NCI-H748 (cell line): ENCODE measurements at regions not wholly inside any gene's neighbourhood (a gene's known extent, or its start where the extent isn't known, plus 50 kb on each side); places are given as distances from the start of the nearest gene placed in this dataset.
A peak's percentile ranks its signal among the peaks of the same experiment; 100 is the strongest.

ENCODE experiments used
- DNase-seq: peaks from one replicate; lab custom pipeline; 2025; ENCODE audit not compliant: unreplicated experiment; lab: John Stamatoyannopoulos, UW

DNA sequence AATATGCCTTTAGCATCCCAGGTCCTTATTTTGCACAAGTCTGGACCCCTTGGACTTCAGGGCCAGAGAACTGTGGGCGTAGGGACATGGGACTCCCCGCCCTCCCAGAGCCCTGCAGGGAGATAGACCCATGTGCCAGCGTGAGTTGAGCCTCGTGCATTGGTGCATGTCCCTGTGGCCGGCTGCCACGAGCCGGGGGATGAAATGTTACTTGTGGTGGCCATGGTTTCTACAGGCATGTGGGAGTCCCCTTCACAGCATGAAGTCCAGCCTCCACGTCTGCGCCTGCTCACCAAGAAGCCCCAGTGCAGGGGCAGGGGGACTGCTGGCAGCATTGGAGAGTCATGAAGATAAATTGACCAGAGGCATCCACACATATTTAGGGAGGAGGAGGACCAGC lies 470.0 kb downstream of the BCL11B start:
- DNase-seq = no peak

DNA sequence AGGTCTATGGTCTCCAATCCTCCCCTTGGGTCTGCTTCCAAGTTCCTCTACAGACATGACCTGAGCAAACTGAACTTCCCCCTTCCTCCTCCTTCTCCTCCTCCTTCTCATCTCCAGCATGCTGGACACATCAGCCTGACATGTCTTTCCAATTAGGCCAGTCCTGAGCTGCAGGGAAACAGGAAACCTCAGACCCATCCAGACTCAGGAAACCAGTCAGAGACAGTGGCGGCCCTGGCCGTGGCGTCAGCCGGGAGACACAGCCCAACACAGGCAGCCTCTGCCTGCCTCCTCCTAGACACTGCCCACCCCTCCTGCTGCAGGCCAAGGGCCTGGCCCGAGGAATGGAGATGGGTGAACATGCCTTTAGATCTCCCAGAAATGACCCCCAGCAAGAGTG lies 468.8 kb downstream of the BCL11B start:
- DNase-seq = no peak

DNA sequence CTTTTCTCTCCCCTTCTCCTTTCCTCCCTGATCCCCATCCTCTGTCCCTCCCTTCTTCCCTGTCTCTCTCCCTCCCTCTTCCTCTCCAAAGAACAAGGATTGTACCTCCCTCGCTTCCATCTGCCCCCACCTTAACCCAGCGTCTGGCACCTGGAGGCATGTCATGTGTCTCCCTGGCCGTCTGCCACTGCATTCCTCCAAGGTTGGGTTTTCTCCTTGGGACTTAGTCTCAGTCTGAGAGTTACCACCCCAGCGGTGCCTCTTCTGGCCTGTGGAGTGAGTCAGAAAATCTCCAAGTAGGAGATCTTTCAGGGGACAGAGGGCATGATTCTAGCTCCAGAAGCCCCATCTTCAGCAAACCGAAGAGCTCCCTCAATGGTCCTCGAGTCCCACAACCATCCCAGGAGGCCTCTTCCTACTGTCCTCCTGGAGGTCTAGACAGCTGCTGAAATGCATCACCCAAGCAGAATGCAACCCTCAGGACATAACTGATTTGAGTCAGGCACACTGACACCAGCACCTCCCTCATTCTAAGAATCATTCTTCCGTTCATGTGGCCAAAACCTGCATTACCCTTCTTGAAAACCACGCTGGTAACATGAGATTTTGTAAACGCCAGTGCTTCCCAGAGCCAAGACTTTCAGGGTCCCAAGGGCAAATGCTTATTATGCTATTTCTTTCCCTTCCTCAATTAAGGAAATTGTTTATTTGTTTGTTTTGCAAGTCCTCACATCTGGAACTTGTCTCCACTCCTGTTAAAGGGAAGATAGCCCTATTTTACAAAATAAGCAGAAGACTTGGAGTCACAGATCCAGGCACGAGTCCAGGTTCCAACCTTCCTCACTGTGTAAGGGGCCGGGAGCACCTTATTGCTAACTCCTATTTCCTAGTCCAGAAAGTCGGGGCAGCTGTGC lies 463.2 kb downstream of the BCL11B start:
- no peak for DNase-seq

DNA sequence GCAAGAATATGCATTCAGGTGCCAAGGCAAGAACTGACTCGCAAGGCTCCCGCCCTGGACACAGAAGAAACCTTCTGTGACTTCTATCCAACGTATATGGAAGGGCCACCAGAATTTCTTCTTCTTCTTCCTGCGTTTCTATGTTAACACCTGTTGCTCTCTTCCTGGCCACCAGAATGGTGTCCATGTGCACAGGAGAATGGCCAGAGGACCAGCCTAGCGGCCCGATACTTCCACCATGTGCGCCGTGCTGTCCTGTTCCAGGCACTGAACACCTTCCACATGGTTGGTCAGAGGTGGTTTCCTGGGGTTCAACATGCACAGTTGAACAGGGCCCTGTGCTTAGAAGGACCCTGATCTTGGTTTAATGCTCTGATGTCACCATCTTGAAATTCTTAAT lies 455.8 kb downstream of the BCL11B start:
- no peak for DNase-seq

DNA sequence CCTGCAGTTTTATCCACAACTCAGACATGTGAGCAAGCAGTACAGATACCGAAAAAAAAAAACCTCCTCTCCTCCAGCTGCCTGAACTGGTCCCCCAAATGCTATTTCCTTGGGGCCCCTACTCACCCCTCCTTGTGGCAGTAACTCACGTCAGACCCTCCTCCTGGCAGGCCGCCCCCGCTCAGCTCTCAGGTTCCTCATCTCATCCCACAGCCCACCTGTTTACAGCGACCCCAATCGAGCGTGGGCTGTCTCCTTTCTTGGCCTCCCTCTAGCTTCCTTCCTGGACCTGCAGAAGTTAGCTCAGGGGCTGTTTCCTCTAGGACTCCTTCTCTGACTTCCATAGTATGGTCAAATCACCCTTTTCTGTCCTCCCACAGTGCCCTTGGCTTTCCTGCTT lies 455.3 kb downstream of the BCL11B start:
- no peak for DNase-seq

DNA sequence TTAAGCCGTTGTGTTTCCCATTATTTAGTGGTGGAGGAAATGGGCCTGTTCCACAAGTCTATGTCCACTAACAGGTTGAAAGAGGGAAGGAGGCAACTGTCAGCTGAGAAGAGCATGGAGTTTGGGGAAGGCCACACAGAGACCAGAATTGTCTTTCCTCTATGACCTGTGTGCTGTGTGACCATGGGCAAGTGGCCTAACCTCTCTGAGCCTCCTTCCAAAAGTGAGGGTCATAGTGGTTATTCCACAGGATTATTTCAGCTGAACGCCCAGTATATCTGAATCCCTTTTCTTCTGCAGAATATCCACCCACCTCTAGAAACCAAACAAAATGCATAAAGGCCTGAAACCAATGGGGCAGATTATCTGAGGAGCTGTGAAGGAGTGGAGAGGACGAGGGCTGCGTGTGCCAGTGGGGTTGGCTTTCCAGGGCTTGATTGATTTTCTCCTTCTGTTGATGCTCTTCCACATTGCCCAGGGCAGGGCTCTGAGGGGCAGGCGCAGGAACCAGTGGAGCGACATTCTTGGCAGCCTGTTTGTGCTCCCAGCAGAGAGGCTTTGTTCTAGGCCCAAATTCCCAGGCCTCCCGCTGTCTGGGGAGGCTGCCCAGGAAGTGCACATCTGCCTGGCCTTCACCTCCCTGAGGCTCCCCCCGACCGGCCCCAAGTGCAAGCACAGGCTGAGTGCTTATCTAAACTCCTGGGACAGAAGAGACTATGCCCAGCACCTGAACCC lies 452.7 kb downstream of the BCL11B start:
- DNase-seq = peak; percentile 86

DNA sequence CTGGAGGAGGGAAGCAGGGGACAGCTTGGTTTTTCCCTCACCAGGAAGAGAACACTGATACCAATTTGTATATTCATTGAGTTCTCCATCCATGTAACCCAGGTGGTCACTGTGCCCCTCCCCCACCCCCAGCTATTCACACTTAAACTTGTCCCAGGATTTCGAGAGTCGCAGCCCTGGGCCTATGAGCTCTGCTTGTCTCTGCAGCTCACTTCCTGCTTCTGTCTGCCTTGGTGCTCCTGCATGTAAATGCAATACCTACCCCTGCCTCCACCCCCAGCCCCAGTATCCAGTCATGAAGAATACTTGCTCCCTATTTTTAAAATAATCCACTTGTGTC lies 452.2 kb downstream of the BCL11B start:
- no peak for DNase-seq

DNA sequence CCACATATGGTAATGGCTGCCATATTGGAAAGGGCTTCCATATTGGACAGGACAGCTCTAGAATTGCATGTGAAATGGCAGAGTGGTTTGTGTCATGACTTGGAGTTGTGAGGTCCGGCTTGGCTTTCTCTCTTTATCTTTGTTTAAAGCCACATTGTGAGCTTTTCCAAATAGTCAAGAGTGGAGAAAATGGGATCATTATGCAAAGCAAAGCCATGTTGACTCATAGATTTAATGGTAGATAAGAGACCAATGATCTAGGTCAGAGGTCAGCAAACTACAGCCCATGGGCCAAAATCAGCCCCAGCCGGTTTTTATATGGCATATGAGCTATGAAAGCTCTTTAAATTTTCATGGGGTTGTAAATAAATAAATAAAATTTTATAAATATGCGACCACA lies 449.1 kb downstream of the BCL11B start:
- DNase-seq = no peak

DNA sequence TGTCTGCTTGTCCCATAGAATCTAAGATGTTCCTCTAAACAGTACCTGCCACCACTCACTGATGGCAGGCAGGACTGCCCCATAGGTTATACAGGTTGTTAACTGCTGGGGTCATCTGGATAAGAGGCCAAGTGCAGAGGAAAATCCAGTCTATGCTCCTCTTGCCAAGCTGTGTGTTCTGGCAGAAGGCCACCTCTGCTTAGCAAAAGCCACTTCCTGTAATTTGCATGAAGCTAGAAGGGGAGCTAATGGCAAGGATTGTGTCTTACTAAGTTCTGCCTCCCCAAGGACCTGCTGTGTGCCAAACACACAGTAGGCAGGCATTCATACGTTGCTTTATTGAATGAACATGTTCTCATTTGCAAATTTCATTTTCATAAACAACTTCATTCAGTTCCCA lies 445.4 kb downstream of the BCL11B start:
- DNase-seq = peak; percentile 58

DNA sequence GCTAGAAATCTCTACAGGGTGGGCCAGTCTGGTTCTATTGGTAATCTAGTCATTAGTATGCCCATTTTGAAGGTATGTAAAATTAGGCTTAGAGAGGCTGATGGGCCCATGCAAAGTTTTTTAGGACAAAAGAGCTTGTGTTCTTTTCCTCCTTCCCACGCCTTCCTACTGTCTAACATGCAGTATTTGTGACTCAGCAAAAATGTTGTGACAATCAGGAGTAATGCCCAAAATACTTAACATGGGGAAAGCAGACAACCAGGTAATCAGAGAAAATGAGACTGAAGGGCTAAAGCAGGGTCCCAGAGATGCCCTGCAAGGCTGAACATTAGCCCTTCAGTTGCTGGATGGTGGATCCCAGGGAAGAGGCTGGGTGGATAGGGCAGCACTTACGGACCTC lies 437.9 kb downstream of the BCL11B start:
- no peak for DNase-seq

DNA sequence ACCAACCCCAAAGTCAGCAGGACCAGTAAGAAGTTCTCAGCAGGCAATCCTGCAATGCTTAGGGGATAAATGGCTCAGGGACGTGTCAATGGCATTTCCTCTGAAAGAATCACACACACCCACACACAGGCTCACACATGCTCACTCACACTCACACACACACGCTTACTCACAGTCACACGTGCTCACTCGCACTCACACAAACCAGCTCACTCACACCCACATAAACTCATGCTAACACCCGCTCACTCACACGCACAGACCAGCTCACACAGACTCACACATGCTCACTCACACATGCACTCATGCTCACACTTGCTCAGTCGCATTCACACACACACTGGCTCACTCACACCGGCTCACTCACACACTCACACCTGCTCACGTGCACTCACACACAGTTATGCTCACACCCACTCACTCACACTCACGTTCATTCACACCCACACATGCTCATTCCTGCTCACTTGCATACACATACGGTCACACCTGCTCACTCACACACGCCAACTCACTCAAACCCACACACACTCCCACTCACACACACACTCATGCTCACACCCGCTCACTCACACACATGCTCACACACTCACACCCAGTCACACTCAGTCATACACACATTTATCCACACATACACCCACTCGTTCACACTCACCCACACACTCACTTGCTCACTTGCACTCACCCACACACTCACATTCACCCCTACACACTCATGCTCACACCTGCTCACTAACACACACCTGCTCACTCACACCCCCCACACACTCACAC lies 436.8 kb downstream of the BCL11B start:
- no peak for DNase-seq

DNA sequence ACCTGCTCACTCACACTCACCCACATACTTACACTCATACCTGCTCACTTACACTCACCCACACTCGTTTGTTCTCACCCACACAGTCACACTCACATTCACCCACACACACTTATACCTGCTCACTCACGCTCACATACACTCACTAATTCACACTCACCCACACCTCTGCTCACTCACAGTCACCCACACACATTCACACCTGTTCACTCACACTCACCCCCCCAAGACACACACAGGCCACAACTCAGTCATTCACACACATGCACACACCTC lies 436.2 kb downstream of the BCL11B start:
- DNase-seq = no peak

DNA sequence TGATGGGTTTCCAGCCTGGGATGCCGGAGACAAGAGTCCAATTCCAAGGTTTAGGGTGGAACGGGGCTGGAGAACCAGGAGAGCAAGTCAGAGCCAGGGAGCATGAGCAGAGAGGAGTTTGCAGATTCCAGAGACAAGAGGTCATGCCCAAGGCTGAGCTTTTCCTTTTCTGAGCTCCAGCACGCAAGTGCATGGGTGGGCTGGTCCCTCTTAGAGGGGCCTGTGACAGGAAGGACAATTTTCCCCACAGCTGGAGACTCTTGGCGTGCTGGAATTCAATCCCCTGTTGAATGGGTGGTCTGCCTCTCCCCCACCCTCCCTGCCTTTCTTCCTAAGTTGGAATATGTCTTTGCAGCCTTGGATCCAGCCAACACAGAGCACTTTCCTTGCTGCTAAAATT lies 431.9 kb downstream of the BCL11B start:
- no peak for DNase-seq

DNA sequence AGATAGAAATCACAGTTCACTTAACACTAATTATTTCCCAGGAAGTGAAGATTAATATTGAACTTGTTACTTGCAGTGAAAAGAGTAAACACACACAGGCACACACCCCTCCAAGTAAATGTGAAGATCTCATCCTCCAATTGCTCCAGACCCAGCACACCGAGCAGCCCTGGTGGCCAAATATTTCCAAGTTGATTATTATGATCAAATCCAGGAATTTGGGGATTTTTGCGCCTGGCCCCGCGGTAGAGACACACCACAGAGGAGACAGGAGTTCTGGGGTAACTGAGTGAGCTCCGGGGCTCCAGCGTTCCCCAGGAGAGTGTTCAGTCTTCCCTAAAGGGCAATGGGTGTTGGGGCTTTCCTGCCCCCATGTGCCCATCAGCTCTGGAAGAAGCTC lies 431.5 kb downstream of the BCL11B start:
- no peak for DNase-seq

DNA sequence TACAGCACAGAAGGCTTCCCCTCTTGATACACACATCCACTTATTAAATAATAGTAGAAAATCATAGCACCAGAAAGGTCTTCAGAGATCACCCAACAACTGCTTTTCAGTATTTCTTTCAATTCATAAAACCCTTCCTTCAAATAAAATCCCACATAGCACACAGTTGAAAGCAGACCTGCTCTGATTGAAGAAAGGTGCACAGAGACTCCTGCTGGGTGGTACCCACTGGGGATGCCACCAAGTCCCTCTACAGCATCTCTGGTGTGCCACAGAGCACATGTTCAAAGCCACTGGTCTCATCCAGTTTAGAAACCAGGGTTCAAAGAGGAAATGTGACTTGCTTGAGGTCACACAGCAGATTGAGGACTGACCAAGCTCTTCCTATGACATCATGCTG lies 427.5 kb downstream of the BCL11B start:
- no peak for DNase-seq

DNA sequence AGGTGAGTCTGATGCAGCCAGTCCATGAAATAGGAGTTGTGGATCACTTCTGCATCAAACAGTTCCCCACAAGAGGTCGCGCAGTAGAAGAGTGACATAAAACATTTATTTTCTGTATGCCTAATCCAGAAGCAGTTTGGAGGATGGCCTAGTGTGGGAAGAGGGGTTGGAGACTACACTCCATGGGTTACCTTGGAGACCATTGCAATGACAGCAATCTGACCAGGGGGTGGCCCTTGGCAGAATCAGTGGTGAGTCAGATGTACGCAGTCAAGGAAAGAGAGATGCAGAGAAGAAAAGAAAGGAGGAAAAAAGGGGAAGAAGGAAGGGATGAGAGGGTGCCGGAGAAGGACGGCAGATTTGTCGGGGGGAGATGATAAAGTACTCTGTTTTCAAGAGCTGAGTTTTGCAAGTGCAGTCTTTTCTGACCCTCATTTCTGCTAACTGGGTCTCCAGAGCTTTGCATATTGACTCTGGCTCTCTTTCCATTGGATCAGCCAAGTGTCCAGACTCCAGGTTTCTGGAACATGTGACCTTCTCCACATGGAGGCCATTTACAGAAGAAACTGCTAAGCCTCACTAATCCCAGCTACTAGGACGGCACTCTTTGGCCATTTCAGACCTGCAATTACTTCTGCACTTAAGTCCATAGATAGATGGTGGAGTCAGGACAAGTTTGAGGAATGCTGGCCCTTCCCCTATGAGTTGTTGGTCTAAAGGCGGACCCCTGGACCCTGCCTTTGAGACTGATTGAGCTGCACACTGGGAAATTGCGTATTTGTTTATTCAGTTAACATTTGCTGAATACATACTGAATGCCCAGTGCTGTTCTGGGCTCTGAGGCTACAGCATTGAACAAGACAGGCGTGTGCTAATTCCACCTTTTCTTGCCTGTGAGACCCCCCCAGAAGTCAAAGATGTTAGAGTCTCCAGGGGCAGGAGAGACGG lies 424.2 kb downstream of the BCL11B start:
- DNase-seq = peak; percentile 19

DNA sequence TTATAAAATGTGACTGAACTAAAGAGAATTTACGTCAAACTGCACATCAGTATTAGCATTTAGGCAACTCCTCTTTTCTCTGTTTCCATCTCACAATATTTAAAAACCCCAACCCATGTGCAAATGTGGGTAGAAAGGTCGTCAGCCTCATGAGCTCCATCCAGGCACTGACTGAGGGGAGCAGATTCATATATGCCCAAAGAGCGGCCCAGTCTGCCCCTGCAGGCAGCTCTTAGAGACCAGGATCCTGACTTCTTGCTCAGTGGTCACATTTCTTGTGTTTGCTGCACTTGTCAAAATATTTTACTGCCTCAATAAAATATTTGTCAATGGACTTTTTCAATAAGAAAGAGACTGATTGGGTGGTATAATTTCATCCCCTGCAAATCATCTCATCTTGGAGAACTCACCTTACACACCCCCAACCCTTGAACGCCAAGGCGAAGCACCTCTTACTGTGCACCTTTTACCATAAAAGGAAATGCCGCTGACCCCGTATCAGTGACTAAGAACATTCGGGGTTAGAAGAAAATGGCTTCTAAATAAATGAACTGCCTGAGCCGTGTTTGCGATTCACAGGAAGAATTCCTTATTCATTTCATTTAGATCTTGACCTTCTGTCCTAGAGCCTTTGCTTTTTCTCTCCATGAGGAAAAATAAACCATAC lies 418.8 kb downstream of the BCL11B start:
- no peak for DNase-seq

DNA sequence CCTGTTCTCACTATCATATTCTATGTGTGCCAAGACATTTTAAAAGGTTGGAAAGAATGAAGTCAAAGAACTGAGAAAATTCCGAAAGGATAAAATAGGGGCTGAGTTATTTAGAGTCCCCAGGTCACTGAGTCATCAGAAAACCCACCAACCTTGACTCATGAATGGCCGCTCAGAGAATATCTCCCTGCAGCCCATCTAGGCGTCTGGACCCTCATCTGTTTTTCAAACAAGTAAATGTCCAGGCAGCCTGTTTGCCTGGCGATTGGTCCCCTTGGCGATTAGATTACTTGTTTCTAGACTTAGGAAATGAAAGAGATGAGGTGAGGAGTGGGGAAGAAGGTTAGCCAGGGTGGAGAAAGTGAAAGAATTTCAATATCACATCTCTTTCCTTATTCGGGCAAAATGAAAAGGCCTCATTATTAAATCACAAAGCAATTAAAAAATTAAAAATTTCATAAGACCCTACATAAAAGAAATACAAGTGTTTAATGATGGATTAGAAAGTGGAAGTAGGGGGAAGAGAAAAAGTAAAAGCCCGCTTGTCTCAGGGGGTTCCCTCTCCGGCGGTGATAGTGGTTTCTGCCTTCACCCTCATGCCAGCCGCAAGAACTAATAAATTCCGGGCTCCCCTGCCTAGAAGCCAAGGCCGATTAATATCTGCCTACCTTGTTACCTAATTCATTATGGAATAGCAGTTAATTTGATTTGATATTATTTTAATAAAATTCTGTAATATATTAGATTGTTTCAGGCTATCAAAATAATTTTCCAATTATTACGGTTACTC lies 415.9 kb downstream of the BCL11B start:
- DNase-seq = no peak

DNA sequence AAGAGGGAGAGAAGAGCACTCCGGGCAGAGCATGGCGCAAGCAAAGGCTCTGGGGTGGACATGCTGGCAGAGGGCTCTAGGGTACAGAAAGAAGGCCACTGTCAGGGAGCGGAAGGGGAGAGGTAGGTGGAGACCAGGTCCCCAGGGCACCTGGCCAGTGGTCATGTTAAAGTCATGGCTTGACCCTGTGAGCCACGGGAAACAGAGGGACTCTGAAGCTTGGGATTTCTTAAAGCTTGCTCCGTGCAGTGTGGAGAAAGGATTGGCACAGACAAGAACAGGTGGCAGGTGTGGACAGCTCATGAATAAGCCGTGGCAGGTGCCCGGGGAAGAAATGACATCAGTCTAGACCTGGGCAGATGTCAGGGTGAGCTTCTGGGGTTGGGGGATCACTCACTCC lies 413.8 kb downstream of the BCL11B start:
- DNase-seq = no peak

DNA sequence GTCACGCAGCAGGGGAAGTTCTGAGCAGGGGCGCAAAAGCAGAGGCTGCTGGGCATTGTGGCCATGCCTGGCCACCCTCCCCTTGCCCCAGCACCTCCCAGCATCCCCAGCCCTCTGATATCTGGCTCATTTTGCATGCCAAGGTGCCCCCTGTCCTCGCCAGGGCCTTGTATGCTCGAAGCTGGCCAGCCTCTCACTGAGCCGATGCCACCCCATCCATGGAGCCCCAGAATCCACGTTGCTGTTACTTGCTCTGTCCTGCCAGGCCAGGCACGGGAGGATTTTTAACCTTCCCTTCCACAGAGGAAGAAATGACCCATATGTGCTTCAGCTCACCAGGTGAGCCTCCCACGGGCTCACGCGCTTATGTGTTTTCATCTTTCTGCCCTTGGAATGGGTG lies 413.4 kb downstream of the BCL11B start:
- no peak for DNase-seq
